ENCODE measurements at regions not wholly inside any gene's neighbourhood (a gene's known extent, or its start where the extent isn't known, plus 50 kb on each side); places are given as distances from the start of the nearest gene placed in this dataset.
"Not testable (repeated sequence)": the region's sequence is repeated elsewhere in the genome, so short reads cannot be mapped to it uniquely, and the experiment has no call there.

DNA sequence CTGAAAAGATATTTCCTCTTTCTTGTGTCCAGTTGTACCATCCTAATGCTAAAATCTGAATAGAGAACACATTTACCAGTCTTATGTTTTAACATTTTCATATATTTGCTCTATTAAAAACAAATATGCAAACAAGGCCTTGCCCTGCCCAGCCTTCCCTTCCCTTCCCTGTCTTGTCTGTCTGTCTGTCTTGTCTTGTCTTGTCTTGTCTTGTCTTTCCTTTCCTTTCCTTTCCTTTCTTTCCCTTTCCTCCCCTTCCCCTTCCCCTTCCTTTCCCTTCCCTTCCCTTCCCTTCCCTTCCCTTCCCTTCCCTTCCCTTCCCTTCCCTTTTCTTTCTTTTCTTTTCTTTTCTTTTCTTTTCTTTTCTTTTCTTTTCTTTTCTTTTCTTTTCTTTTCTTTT, 1103.5 kb downstream of the STIM2 start:
- no peak for DNase-seq (ENCODE audit: extremely low spot score, unreplicated experiment)
- Mint-ChIP-seq H3K4me1 (ENCODE audit: unreplicated experiment) (no peaks in the 10 kb centered on the region), H3K27me3 (no peaks in the 10 kb centered on the region), H3K4me3 (no peak overlapping the region), H3K27ac (no peak overlapping the region), H3K36me3 (no peaks in the 10 kb centered on the region), H3K9me3 (no peaks in the 10 kb centered on the region)
- no peak for TF ChIP-seq CTCF (conservative IDR thresholded peaks at IDR 0.05)

DNA sequence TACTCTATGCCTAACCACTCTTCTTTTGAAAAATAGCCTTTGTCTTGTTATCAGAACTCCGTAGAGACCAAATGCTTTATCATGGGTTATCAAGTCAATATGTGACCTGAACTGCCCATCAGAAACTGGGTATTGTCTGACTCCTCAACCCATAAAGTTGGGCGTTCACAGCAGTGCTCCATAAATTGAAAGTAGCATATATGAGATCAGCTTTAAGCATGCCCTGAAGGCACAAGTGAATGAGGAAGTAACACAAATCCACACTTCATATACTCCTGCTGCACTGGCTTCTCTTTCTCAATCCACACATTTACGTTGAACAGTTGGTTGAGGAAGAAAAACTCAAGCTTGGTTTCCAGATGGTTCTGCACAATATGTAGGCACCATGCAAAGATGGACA, 1106.0 kb downstream of the STIM2 start:
- no peaks in the 10 kb centered on the region for H3K27me3 Mint-ChIP-seq
- H3K4me3 Mint-ChIP-seq, result no peak overlapping the region
- no peaks in the 10 kb centered on the region for H3K36me3 Mint-ChIP-seq
- no peaks in the 10 kb centered on the region for H3K4me1 Mint-ChIP-seq (ENCODE audit: unreplicated experiment)
- no peak overlapping the region for H3K27ac Mint-ChIP-seq
- no peaks in the 10 kb centered on the region for H3K9me3 Mint-ChIP-seq
- no peak for TF ChIP-seq CTCF (conservative IDR thresholded peaks at IDR 0.05)
- DNase-seq (ENCODE audit: extremely low spot score, unreplicated experiment), result no peak

DNA sequence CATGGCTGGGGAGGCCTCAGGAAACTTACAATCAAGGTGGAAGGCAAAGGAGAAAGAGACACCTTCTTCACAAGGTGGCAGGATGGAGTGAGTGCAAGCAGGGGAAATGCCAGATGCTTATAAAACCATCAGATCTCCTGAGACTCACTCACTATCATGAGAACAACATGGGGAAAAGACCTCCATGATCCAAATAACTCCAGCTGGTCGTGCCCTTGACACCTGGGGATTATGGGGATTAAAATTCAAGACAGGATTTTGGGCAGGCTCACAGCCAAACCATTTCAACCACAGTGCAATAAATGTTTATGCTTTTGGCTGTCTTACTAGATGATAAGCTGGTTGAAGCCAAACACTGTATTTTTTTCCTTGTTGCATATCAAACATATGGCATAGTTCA, 1112.4 kb downstream of the STIM2 start:
- H3K36me3 Mint-ChIP-seq, result no peaks in the 10 kb centered on the region

GRCh38 chr4:27973700-27974099, 1113.1 kb downstream of the STIM2 start:
- Mint-ChIP-seq H3K27ac (no peak overlapping the region), H3K9me3 (peaks cover 5% of the 10 kb centered on the region), H3K27me3 (peaks cover 4% of the 10 kb centered on the region), H3K4me3 (no peak overlapping the region), H3K36me3 (no peaks in the 10 kb centered on the region), H3K4me1 (ENCODE audit: unreplicated experiment) (no peaks in the 10 kb centered on the region)
- no peak for DNase-seq (ENCODE audit: extremely low spot score, unreplicated experiment)
- TF ChIP-seq CTCF (conservative IDR thresholded peaks at IDR 0.05), result no peak

More for the DNA sequence above, 1112.4 kb downstream of the STIM2 start:
- Mint-ChIP-seq H3K4me3 (no peak overlapping the region), H3K9me3 (peaks cover 5% of the 10 kb centered on the region), H3K27me3 (peaks cover 4% of the 10 kb centered on the region), H3K27ac (no peak overlapping the region), H3K4me1 (ENCODE audit: unreplicated experiment) (no peaks in the 10 kb centered on the region)
- no peak for TF ChIP-seq CTCF (conservative IDR thresholded peaks at IDR 0.05)
- DNase-seq (ENCODE audit: extremely low spot score, unreplicated experiment), result no peak

- DNase-seq (ENCODE audit: extremely low spot score, unreplicated experiment), result no peak
- Mint-ChIP-seq H3K36me3 (no peaks in the 10 kb centered on the region), H3K4me1 (ENCODE audit: unreplicated experiment) (no peaks in the 10 kb centered on the region), H3K9me3 (peaks cover 10% of the 10 kb centered on the region), H3K27me3 (peaks cover 4% of the 10 kb centered on the region), H3K4me3 (no peak overlapping the region), H3K27ac (no peak overlapping the region)
- TF ChIP-seq CTCF (conservative IDR thresholded peaks at IDR 0.05), result no peak
Observed at GRCh38 chr4:27974339-27974738, 1113.7 kb downstream of the STIM2 start.

DNA sequence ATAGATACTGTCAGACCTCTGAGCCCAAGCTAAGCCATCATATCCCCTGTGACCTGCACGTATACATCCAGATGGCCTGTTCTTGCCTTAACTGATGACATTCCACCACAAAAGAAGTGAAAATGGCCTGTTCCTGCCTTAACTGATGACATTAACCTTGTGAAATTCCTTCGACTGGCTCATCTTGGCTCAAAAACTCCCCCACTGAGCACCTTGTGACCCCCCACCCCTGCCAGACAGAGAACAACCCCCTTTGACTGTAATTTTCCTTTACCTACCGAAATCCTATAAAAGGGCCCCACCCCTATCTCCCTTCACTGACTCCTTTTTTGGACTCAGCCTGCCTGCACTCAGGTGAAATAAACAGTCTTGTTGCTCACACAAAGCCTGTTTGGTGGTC, 1114.2 kb downstream of the STIM2 start:
- H3K36me3 Mint-ChIP-seq; DNase-seq (ENCODE audit: extremely low spot score, unreplicated experiment); H3K27me3 Mint-ChIP-seq; H3K4me3 Mint-ChIP-seq; H3K27ac Mint-ChIP-seq; H3K4me1 Mint-ChIP-seq (ENCODE audit: unreplicated experiment): not testable (repeated sequence)
- peaks cover 15% of the 10 kb centered on the region for H3K9me3 Mint-ChIP-seq

- not testable (repeated sequence) for H3K36me3 Mint-ChIP-seq; H3K4me3 Mint-ChIP-seq; H3K27me3 Mint-ChIP-seq; H3K27ac Mint-ChIP-seq; DNase-seq (ENCODE audit: extremely low spot score, unreplicated experiment); H3K4me1 Mint-ChIP-seq (ENCODE audit: unreplicated experiment)
- peaks cover 17% of the 10 kb centered on the region for H3K9me3 Mint-ChIP-seq
Observed at GRCh38 chr4:27978427-27979109, 1117.9 kb downstream of the STIM2 start.

Data from type B pancreatic cell (in vitro differentiated cells).